Neuronal stem cell (in vitro differentiated cells): ENCODE measurements at regions not wholly inside any gene's neighbourhood (a gene's known extent, or its start where the extent isn't known, plus 50 kb on each side); places are given as distances from the start of the nearest gene placed in this dataset.

ENCODE experiments used
- DNase-seq: peaks from one replicate; pipeline ENCODE4 v3.0.0-alpha.2; 2013; ENCODE audit warnings: low spot score
- H2AFZ ChIP-seq: one replicate; pipeline ENCODE4 v1.6.1; 2013; ENCODE audit warnings: mild to moderate bottlenecking, low read length, inconsistent platforms
- H2AK5ac ChIP-seq: 2 replicates; pipeline ENCODE4 v1.6.1; 2013; ENCODE audit warnings: low read depth, mild to moderate bottlenecking, inconsistent platforms, low read length, moderate library complexity, mixed read lengths
- H2BK120ac ChIP-seq: 2 replicates; pipeline ENCODE4 v1.6.1; 2013; ENCODE audit warnings: low read depth, mild to moderate bottlenecking, inconsistent platforms, low read length, moderate library complexity, mixed read lengths
- H2BK12ac ChIP-seq: one replicate; pipeline ENCODE4 v1.6.1; 2013; ENCODE audit warnings: low read length, inconsistent platforms
- H2BK15ac ChIP-seq: 2 replicates; pipeline ENCODE4 v1.6.1; 2013; ENCODE audit warnings: mild to moderate bottlenecking, low read length, inconsistent platforms, mixed read lengths
- H2BK5ac ChIP-seq: one replicate; pipeline ENCODE4 v1.6.1; 2013; ENCODE audit warnings: inconsistent platforms, mild to moderate bottlenecking, low read length, moderate library complexity
- H3K14ac ChIP-seq: one replicate; pipeline ENCODE4 v1.6.1; 2013; ENCODE audit warnings: low read length, inconsistent platforms
- H3K18ac ChIP-seq: 2 replicates; pipeline ENCODE4 v1.6.1; 2013; ENCODE audit warnings: low read length, inconsistent platforms
- H3K23ac ChIP-seq: 2 replicates; pipeline ENCODE4 v1.6.1; 2013; ENCODE audit warnings: low read depth, mild to moderate bottlenecking, mixed read lengths, low read length, inconsistent platforms; ENCODE audit not compliant: poor library complexity
- H3K27ac ChIP-seq: replicated peaks from 3 replicates; pipeline ENCODE4 v1.5.1; 2013; ENCODE audit warnings: low read length, inconsistent platforms
- H3K27me3 ChIP-seq, 3 experiments: 2 replicates each; pipeline ENCODE4 v1.6.1; 2013; ENCODE audit warnings: low read length in 3 of 3, mild to moderate bottlenecking in 2 of 3, inconsistent platforms in 1 of 3, low read depth in 1 of 3, mixed read lengths in 1 of 3, moderate library complexity in 1 of 3; ENCODE audit not compliant: control insufficient read depth in 3 of 3, insufficient read depth in 3 of 3
- H3K36me3 ChIP-seq, 2 donors: replicated peaks in 1 of 2; 2 replicates each; pipeline ENCODE4 v1.6.1; 2013; ENCODE audit warnings: low read length in 2 of 2; ENCODE audit not compliant: control insufficient read depth in 2 of 2, insufficient read depth in 2 of 2
- H3K4ac ChIP-seq: 2 replicates; pipeline ENCODE4 v1.6.1; 2013; ENCODE audit warnings: inconsistent platforms, mild to moderate bottlenecking, low read length, moderate library complexity
- H3K4me1 ChIP-seq, 2 donors: 1 replicate in 1 of 2; 2 replicates in 1 of 2; pipeline ENCODE4 v1.6.1; 2013; ENCODE audit warnings: low read length in 2 of 2, low read depth in 1 of 2; ENCODE audit not compliant: control insufficient read depth in 2 of 2, insufficient read depth in 1 of 2
- H3K4me2 ChIP-seq: one replicate; pipeline ENCODE4 v1.6.1; 2013; ENCODE audit warnings: mild to moderate bottlenecking, low read length, inconsistent platforms; ENCODE audit not compliant: insufficient read depth, poor library complexity, severe bottlenecking
- H3K4me3 ChIP-seq, 2 donors: 2 replicates each; pipeline ENCODE4 v1.5.1; 2013; ENCODE audit warnings: low read length in 2 of 2, mild to moderate bottlenecking in 2 of 2, inconsistent platforms in 1 of 2, moderate library complexity in 1 of 2
- H3K79me1 ChIP-seq: one replicate; pipeline ENCODE4 v1.6.1; 2013; ENCODE audit warnings: low read depth, mild to moderate bottlenecking, inconsistent platforms, low read length, moderate library complexity
- H3K9ac ChIP-seq: one replicate; pipeline ENCODE4 v1.6.1; 2013; ENCODE audit warnings: mild to moderate bottlenecking, low read depth, low read length, inconsistent platforms; ENCODE audit not compliant: poor library complexity
- H3K9me3 ChIP-seq, 2 donors: replicated peaks in 1 of 2; 2 replicates each; pipeline versions ENCODE3 to v1.6.1; 2013; ENCODE audit warnings: low read length in 2 of 2, mild to moderate bottlenecking in 2 of 2, inconsistent platforms in 1 of 2, low read depth in 1 of 2, mixed read lengths in 1 of 2, moderate library complexity in 1 of 2; ENCODE audit not compliant: control insufficient read depth in 2 of 2, insufficient read depth in 1 of 2
- H4K8ac ChIP-seq: one replicate; pipeline ENCODE4 v1.6.1; 2013; ENCODE audit warnings: low read depth, mild to moderate bottlenecking, inconsistent platforms, low read length, moderate library complexity
- H4K91ac ChIP-seq: one replicate; pipeline ENCODE4 v1.6.1; 2013; ENCODE audit warnings: low read length, low read depth, mild to moderate bottlenecking, inconsistent platforms; ENCODE audit not compliant: poor library complexity
- WGBS, 2 donors: extraction: QIAGEN DNeasy Blood & Tissue Kit; methylation state at CpG; one replicate each; pipeline ENCODE4 v1.1.7; 2013; ENCODE audit warnings: missing lambda C conversion rate in 2 of 2, mixed read lengths in 1 of 2; ENCODE audit not compliant: insufficient read length in 2 of 2, insufficient replicate concordance in 1 of 2; ENCODE audit errors: extremely low coverage in 2 of 2; 5-methylcytosine and 5-hydroxymethylcytosine counted together

- Histone ChIP-seq H4K8ac (no peak overlapping the region), H3K27ac (no peak overlapping the region), H2BK12ac (no peak overlapping the region), H2BK15ac (no peak overlapping the region), H2BK5ac (no peak overlapping the region), H3K36me3 (no peaks in the 10 kb centered on the region), H2AK5ac (no peak overlapping the region), H4K91ac (no peak overlapping the region), H3K4me1 (peaks cover 0 to 1% of the 10 kb centered on the region in 2 donors), H3K4me2 (no peak overlapping the region), H3K14ac (no peak overlapping the region), H3K9me3 (no peaks in the 10 kb centered on the region), H3K27me3 (no peaks in the 10 kb centered on the region), H3K4me3 (no peak overlapping the region), H3K4ac (no peak overlapping the region), H2AFZ (no peak overlapping the region), H3K23ac (no peak overlapping the region), H3K18ac (no peak overlapping the region), H2BK120ac (no peak overlapping the region), H3K79me1 (no peaks in the 10 kb centered on the region), H3K9ac (no peak overlapping the region)
- WGBS, 2 donors, result no CpG with 5 or more reads among the region's 3 CpGs
- no peak for DNase-seq
These were observed 191.5 kb upstream of the RPL34 start for GRCh38 chr4:108428923-108429322.

DNA sequence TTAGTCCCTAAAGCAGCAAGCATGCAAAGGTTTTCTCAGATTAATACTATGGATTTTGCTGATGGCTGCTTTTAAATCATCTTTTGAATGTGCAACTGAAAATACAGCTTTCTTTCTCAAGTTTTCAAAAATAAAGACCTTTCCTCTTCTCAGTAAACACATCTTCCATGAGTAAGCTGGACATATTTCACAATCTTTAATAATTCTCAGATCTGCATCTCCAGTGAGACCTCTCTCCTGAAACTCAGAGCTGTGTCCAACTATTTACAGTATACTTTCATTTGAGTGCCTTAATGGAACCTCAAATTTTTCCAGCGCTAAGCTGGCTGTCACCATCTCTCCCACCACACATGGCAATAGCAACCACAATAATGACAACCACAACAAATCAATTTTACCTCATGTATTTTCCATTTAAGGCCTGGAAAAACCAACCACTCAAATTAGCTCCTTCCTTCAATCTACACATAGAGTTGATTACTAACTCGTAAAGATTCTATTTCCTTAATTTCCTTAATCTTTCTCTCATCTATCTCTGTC, 192.4 kb upstream of the RPL34 start:
- Histone ChIP-seq H3K18ac (no peak overlapping the region), H2BK5ac (no peak overlapping the region), H3K9ac (no peak overlapping the region), H3K27ac (no peak overlapping the region), H3K9me3 (no peaks in the 10 kb centered on the region), H3K14ac (no peak overlapping the region), H3K4me2 (no peak overlapping the region), H2BK15ac (no peak overlapping the region), H3K4me1 (peaks cover 0 to 1% of the 10 kb centered on the region in 2 donors), H3K4ac (no peak overlapping the region), H3K79me1 (no peaks in the 10 kb centered on the region), H4K8ac (no peak overlapping the region), H2BK120ac (no peak overlapping the region), H4K91ac (no peak overlapping the region), H2AFZ (no peak overlapping the region), H2AK5ac (no peak overlapping the region), H3K4me3 (no peak overlapping the region), H2BK12ac (no peak overlapping the region), H3K23ac (no peak overlapping the region), H3K36me3 (no peaks in the 10 kb centered on the region), H3K27me3 (no peaks in the 10 kb centered on the region)
- WGBS, 2 donors, result 100% methylated on average over 1 of the region's 2 CpGs; no CpG with 5 or more reads in 1 of the 2 donors
- DNase-seq, result no peak

- Histone ChIP-seq H2AK5ac (no peak overlapping the region), H3K9me3 (no peaks in the 10 kb centered on the region), H3K36me3 (no peaks in the 10 kb centered on the region), H3K9ac (no peak overlapping the region), H3K27ac (no peak overlapping the region), H3K4me1 (peaks cover 0 to 1% of the 10 kb centered on the region in 2 donors), H3K14ac (no peak overlapping the region), H2BK120ac (no peak overlapping the region), H2AFZ (no peak overlapping the region), H3K4me3 (no peak overlapping the region), H3K18ac (no peak overlapping the region), H3K27me3 (no peaks in the 10 kb centered on the region), H3K79me1 (no peaks in the 10 kb centered on the region), H2BK15ac (no peak overlapping the region), H3K4me2 (no peak overlapping the region), H2BK5ac (no peak overlapping the region), H2BK12ac (no peak overlapping the region), H3K4ac (no peak overlapping the region), H3K23ac (no peak overlapping the region), H4K91ac (no peak overlapping the region), H4K8ac (no peak overlapping the region)
- WGBS, 2 donors, result no CpG with 5 or more reads among the region's 3 CpGs
- DNase-seq, result no peak
These were observed 193.9 kb upstream of the RPL34 start for GRCh38 chr4:108426493-108426892.

DNA sequence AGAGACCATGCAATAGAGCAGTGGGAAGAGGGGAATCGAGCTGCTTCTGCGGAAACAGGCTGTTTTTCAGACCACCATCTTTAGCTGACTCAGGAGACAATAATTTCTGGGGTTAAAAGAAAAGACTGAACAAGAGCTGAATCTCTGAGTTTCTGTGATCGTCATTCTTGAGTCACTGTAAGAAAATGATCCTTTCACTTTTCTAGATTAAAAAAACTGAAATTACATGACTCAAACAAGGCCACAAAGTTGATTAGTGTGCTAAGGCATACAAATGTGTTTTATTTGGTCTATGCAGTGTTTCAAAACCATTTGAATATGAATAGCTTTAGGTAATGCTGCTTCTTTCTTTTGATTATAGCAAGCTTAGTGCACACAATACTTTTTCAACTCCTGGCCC, 194.4 kb upstream of the RPL34 start:
- no peak overlapping the region for H2BK12ac ChIP-seq
- WGBS, 2 donors, result no CpG with 5 or more reads among the region's 3 CpGs
- no peak for DNase-seq
- no peak overlapping the region for H3K4me3 ChIP-seq
- H3K23ac ChIP-seq, result no peak overlapping the region
- H3K4ac ChIP-seq, result no peak overlapping the region
- H3K27ac ChIP-seq, result no peak overlapping the region
- H3K9me3 ChIP-seq, result no peaks in the 10 kb centered on the region
- H3K79me1 ChIP-seq, result no peaks in the 10 kb centered on the region
- H2BK5ac ChIP-seq, result no peak overlapping the region
- no peak overlapping the region for H2BK120ac ChIP-seq
- H3K14ac ChIP-seq, result no peak overlapping the region
- H4K8ac ChIP-seq, result no peak overlapping the region
- no peak overlapping the region for H3K4me2 ChIP-seq
- H2BK15ac ChIP-seq, result no peak overlapping the region
- peaks cover 0 to 1% of the 10 kb centered on the region in 2 donors for H3K4me1 ChIP-seq
- no peak overlapping the region for H2AFZ ChIP-seq
- no peak overlapping the region for H3K18ac ChIP-seq
- H3K36me3 ChIP-seq, result no peaks in the 10 kb centered on the region
- no peaks in the 10 kb centered on the region for H3K27me3 ChIP-seq
- H2AK5ac ChIP-seq, result no peak overlapping the region
- H3K9ac ChIP-seq, result no peak overlapping the region
- no peak overlapping the region for H4K91ac ChIP-seq
